SW 1271 (cell line): ENCODE measurements at regions not wholly inside any gene's neighbourhood (a gene's known extent, or its start where the extent isn't known, plus 50 kb on each side); places are given as distances from the start of the nearest gene placed in this dataset.

Experiments
- DNase-seq, 2 experiments: peaks; one replicate each; lab custom pipeline; 2025; lab: John Stamatoyannopoulos, UW

DNA sequence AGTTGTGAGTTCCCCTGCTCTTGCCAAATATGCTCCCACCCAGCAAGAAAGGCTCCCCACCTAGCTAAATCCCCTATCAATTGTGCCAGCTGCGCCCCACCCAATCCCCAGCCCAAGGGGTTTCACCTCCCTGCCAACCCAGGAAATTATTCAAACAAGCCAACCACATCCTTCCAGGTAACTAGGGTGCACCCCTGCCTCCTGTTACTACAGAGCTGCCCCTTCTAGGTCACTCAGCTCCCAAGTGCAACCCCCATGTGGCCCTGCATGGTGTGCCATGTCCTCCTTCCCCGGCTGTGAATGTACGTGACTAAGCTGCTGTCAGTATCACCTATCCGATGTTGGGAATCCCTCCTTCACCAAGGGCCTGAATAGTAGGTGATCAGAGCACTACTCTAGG is 91.2 kb upstream of the LDAH start:
- DNase-seq = no peak

- DNase-seq = no peak
Measured at GRCh38 chr2:20913491-20913890, 90.6 kb upstream of the LDAH start.

DNA sequence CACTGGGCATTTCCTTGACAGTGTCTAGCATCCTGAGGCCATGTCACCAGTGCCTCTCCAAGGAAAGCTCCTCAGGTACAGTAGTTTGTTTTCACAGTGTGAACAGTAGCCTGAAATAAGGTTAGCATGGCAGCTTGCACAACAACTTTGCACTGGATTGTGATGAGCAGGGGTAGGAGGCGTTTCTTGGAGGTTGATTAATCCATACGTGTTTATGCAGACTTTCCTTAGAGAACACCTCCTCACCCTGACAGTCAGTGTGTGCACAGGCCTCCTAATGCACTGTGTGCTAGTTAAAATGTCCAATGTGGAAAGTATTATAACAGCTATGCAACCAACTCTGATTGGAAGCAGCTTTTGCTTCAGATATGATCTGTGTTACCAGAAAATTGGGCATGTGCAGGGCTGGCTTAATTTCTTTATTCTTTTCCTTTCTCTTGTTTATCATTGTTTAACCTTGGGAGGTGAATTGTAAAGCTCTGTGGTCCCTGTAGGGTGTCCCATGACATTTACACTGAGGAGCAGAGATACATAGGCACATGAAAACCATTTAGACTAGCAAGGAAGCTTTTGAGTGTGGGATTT is 77.2 kb upstream of the LDAH start:
- DNase-seq = no peak

DNA sequence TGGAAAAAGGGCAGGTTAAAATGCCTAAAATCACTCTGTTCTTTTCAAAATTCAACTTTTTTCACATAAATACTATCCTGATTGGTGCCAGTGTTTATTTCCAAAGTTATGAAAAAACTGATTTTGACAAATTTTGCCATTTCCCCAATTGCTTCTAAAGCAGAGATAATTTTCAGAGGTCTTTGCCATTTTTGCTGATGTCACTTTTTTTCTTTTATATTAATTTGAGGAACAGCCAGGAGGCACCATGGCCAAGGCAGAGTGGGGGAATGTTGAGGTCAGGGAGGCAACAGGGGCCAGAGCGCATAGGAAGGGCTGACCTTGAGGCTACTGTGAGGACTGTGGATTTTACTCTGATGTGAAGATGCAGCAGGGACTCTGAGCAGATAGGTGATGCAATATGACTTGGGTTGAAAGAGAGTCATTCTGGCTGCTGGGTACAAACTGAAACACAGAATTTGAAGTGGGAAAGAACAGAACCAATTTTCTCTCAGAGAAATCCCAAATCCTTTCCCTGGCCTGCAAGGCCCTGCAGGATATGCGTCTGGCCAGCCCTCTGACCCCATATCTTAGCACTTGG is 75.1 kb upstream of the LDAH start:
- DNase-seq = no peak

- DNase-seq = no peak
Measured at GRCh38 chr2:20897047-20897446, 74.1 kb upstream of the LDAH start.

- no peak for DNase-seq
Measured at GRCh38 chr2:20884829-20885228, 61.9 kb upstream of the LDAH start.

DNA sequence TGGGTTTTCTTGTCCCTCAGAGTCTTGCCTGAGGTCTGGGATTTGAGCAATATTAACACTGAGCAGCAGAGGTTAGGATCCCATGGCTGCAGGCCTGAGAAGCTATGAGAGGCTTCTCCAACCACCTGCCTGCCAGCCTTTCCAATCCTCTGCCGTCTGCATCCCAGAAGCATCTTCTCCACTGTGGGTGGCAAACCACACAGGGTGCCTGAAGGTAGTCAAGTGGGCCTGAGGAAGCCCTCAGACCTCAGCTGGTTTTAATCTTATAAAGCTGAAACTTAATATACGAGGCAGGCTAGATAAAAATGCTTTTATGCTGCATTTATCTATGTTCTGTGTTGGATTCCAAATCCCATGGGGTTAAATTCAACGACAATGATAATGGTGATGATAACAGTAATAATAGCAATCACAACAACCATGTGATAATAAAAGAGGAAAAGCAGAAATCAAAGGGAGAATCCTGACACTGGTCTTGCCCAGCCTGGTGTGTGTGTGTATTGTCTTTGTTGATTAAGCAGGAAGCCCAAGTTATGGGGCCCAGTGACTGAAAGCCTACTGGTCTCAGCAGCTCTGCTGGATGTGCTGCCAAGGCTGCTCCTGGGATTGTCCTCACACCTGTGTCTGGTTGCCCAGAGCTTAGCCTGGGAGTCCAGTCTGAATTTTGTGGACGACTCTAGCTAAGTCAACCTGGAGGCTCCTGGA is 59.7 kb upstream of the LDAH start:
- DNase-seq = no peak

DNA sequence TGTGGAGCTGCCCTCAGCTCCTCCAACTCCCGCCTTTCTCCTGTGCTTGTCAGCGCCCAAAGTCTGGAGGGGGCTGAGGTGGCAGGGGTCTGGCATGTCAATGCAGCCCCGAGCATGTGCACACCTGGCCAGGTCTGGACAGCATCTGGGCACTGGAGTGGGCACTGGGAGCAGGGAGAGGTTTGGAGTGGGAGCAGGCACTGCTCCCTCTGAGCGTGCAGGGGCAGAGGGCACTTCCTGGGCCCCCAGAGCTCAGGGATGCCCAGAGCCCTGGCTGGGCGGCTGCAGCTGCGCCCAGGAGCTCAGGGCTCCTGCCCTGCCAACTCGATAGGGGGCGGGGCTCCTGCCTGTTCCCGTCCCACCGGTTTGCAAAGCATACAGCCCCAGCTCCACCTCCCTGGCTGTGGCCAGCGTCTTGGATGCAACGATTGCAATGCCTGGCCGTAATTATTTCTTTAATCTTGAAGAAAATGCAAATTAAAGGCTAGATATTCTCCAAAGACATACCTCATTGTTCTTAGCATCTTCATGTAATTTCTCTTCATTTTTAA is 57.4 kb upstream of the LDAH start:
- DNase-seq = no peak

GRCh38 chr2:20879221-20879620 is 56.3 kb upstream of the LDAH start:
- no peak for DNase-seq

DNA sequence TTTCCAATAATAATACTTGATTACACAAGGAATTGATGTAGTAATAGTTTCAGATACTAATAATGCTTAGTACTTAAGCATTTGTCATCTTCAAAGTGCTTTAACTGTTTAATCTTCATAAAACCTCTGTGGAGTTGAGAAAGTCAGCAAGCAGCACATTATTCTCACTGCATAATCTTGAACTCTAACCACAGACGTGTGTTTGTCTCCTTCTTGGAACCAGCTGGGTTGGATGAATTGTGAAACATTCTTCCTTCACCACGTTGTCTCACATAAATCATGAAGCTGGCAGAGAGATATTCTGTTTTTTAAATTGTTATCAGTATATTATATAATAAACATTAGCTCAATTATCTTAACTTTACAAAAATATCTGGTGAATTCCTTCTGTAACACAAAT is 55.1 kb upstream of the LDAH start:
- no peak for DNase-seq
